ENCODE measurements at regions not wholly inside any gene's neighbourhood (a gene's known extent, or its start where the extent isn't known, plus 50 kb on each side); places are given as distances from the start of the nearest gene placed in this dataset.

- TF ChIP-seq POLR2AphosphoS5 (IDR thresholded peaks at IDR 0.05; ENCODE audit: borderline replicate concordance, low read depth, low read length) = no peak
- no peak for TF ChIP-seq EZH2 (IDR thresholded peaks at IDR 0.05)
- no peak for TF ChIP-seq FOXP2 (optimal IDR thresholded peaks at IDR 0.05; ENCODE audit: control extremely low read depth, extremely low read length, insufficient read depth)
Observed at GRCh38 chr4:159446266-159446976, 343.5 kb downstream of the RAPGEF2 start.
